GM06990 (cell line): ENCODE measurements at regions not wholly inside any gene's neighbourhood (a gene's known extent, or its start where the extent isn't known, plus 50 kb on each side); places are given as distances from the start of the nearest gene placed in this dataset.
"Not testable (repeated sequence)": the region's sequence is repeated elsewhere in the genome, so short reads cannot be mapped to it uniquely, and the experiment has no call there.

Experiments used
- DNase-seq: peaks from one replicate; pipeline ENCODE4 v3.0.0-alpha.2; 2011; ENCODE audit not compliant: insufficient read length; ENCODE audit errors: extremely low read depth
- H3K27me3 ChIP-seq: replicated peaks from 2 replicates; pipeline ENCODE4 v1.6.0; 2011; ENCODE audit warnings: low read length; ENCODE audit not compliant: control insufficient read depth, insufficient read depth
- H3K36me3 ChIP-seq: 2 replicates; pipeline ENCODE4 v1.5.1; 2011; ENCODE audit warnings: low read length; ENCODE audit not compliant: control insufficient read depth, insufficient read depth
- H3K4me3 ChIP-seq: replicated peaks from 2 replicates; pipeline ENCODE4 v1.5.1; 2011; ENCODE audit warnings: low read depth, mild to moderate bottlenecking, control low read depth, low read length
- CTCF ChIP-seq: IDR thresholded peaks from 2 replicates; pipeline ENCODE4 v1.5.1; 2011; ENCODE audit warnings: low read length, control low read depth, mild to moderate bottlenecking, inconsistent platforms; ENCODE audit not compliant: insufficient read depth, poor library complexity, severe bottlenecking

DNA sequence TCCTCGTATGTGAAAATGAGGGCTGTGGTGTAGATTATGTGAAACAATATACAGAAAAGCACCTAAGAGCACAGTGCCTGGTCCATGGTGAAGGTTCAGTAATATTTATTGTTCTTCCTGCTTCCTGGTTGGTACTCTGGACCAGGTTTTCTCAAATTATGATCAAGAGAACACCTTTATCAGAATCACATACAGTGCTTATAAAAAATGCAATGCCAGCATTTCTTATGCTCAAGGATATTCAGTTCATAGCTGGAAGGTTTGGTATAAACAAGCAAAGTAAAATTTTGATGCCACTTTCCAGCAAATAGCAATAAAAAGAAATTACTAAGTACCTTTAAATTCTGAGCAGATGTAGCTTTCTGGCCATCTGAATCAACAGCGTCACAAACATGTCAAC, 1412.4 kb downstream of the RPA4 start:
- Histone ChIP-seq H3K27me3 (no peaks in the 10 kb centered on the region), H3K4me3 (no peak overlapping the region), H3K36me3 (no peaks in the 10 kb centered on the region)
- TF ChIP-seq CTCF, result no peak
- DNase-seq, result no peak

DNA sequence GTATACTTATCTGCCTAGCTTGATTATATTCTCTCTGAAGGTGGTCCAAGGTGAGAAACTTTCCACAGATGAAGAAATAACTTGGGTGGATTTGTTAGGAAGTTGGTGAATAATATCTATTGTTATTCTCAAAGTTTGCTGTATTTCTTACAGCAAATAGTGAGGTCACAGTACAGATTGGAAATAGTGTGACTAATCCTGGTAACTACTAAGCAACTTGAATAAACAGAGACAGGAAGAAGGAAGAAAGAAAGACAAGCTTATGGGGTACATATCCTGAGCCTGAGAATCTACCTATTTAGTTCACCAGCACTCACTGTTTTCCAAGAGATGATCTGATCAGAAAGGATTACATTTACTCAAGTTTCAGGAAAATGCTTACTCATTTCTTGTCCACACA, 1416.1 kb downstream of the RPA4 start:
- TF ChIP-seq CTCF, result no peak
- no peak overlapping the region for H3K4me3 ChIP-seq
- no peak for DNase-seq
- H3K27me3 ChIP-seq, result no peaks in the 10 kb centered on the region
- H3K36me3 ChIP-seq, result no peaks in the 10 kb centered on the region

- not testable (repeated sequence) for H3K4me3 ChIP-seq, DNase-seq, H3K36me3 ChIP-seq, H3K27me3 ChIP-seq
Observed at GRCh38 chrX:98300536-98300935, 1416.8 kb downstream of the RPA4 start.

DNA sequence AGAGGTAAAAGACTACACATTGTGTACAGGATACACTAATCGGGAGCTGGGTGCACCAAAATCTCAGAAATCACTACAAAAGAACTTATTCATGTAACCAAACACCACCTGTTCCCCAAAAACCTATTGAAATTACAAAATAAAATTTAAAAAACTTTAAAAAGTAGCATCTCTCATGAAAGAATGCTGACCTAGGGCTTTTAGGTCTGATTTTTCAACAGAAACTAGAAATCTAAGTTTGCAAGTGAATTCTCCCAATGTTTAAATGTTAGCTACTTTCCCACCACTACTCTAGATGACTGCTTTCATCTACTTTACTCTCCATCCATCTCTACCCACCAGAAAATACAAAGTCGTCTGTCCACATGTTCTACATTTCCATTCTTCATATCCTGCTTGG, 1447.7 kb downstream of the RPA4 start:
- Histone ChIP-seq H3K4me3 (no peak overlapping the region), H3K36me3 (no peaks in the 10 kb centered on the region), H3K27me3 (no peaks in the 10 kb centered on the region)
- TF ChIP-seq CTCF, result no peak
- no peak for DNase-seq

- Histone ChIP-seq H3K27me3 (no peaks in the 10 kb centered on the region), H3K4me3 (no peak overlapping the region), H3K36me3 (no peaks in the 10 kb centered on the region)
- TF ChIP-seq CTCF, result no peak
- no peak for DNase-seq
Observed at GRCh38 chrX:98338544-98338943, 1454.8 kb downstream of the RPA4 start.

- Histone ChIP-seq H3K27me3 (no peaks in the 10 kb centered on the region), H3K36me3 (no peaks in the 10 kb centered on the region), H3K4me3 (no peak overlapping the region)
- no peak for TF ChIP-seq CTCF
- no peak for DNase-seq
Observed at GRCh38 chrX:98350940-98351339, 1467.2 kb downstream of the RPA4 start.

GRCh38 chrX:98357146-98357545, 1473.4 kb downstream of the RPA4 start:
- no peak for TF ChIP-seq CTCF
- no peak for DNase-seq
- H3K27me3 ChIP-seq, result no peaks in the 10 kb centered on the region

More at GRCh38 chrX:98357146-98357545, 1473.4 kb downstream of the RPA4 start:
- no peaks in the 10 kb centered on the region for H3K36me3 ChIP-seq
- no peak overlapping the region for H3K4me3 ChIP-seq
